Fibroblast of the aortic adventitia (primary cell): ENCODE measurements at regions not wholly inside any gene's neighbourhood (a gene's known extent, or its start where the extent isn't known, plus 50 kb on each side); places are given as distances from the start of the nearest gene placed in this dataset.

ENCODE experiments used
- DNase-seq: peaks from one replicate; pipeline ENCODE4 v3.0.0-alpha.2; 2010; ENCODE audit warnings: low read depth
- H3K4me3 ChIP-seq: 2 replicates; pipeline ENCODE4 v1.5.1; 2011; ENCODE audit warnings: low read depth, mild to moderate bottlenecking, control low read depth, low read length, moderate library complexity
- CTCF ChIP-seq: IDR thresholded peaks from 2 replicates; pipeline ENCODE4 v1.5.1; 2011; ENCODE audit warnings: mild to moderate bottlenecking, low read length, control low read depth, inconsistent platforms; ENCODE audit not compliant: insufficient read depth

DNA sequence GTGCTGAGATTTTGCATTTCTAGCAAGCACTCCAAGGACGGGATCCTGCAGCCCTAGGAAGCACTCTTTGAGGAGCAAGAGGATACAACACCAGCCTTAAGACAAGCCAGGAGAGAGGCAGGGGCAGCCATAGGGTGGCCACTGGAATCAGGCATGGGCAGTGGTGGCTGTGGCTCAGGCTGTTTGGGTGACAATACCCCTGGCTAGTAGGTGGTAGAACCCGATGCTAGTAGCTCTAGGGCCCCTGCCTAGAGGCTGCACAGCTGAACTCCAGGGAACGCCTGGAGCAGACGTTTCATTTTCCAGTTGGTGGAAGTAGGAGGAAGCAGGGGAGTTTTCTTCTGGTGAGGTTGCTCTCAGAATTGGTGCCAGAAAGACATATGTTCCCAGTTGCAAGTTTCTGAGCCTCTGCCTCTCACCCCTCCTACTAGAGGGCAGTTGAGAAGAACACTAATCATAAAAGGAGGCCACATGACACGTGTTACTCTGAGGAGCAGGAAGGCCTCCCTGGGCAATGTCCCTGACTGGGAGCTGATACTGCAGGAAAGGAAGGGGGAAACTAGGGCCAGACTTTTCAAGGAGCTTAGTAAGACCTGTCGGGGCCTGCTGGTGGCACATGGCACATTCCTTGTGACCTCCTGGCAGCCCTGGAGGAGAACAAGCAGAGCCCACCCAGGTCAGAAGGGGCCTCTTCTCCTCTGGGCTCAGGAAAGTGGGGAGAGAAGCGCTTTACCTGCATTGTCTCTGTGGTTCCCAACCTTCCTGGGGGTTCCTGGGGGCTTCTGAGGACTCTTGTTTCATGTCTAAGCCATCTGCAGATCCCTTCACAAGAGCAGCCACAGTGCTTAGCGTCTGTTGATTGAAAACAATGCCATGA lies 56.6 kb upstream of the DRD2 start:
- no peak overlapping the region for H3K4me3 ChIP-seq
- TF ChIP-seq CTCF = no peak
- no peak for DNase-seq

DNA sequence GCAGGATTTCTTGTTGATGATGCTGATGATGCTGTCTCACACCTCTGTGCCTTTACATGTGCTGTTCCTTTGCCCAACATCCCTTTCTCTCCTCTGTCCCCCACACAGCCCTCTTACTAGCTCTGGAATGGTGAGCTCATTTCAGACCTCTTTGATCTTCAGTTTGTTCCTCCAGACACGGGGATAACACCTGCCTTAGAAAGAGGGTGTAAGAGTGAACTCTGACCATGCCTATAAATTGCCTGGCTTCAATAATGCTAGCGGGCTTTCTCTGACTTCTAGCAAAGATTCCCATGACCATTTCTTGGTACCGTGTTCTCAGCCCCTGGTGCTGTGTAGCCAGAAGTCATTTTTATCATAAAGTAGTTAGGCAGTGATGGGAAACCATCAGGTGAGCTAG lies 55.9 kb upstream of the DRD2 start:
- no peak overlapping the region for H3K4me3 ChIP-seq
- no peak for DNase-seq
- TF ChIP-seq CTCF = no peak

DNA sequence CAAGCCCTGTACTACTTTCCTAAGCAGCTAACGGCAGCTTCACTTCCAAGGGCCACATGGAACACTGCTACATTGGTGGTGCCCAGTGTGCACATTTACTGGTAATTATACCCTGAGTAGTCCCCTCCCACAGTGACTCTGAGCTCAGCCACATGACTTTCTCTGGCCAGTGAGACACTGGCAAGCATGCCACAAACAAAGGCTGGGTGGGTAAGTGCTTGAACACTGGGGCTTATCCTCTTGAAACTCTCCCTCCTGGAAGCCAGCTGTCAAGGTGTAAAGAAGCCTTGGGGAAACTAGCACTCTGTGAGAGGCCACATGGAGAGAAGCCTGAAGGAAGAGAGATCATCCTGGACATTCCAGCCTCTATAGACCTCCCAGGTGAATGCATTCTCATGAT lies 54.4 kb upstream of the DRD2 start:
- H3K4me3 ChIP-seq = no peak overlapping the region
- DNase-seq = no peak
- no peak for TF ChIP-seq CTCF

- TF ChIP-seq CTCF = no peak
These were observed 53.8 kb upstream of the DRD2 start for GRCh38 chr11:113528982-113529381.

DNA sequence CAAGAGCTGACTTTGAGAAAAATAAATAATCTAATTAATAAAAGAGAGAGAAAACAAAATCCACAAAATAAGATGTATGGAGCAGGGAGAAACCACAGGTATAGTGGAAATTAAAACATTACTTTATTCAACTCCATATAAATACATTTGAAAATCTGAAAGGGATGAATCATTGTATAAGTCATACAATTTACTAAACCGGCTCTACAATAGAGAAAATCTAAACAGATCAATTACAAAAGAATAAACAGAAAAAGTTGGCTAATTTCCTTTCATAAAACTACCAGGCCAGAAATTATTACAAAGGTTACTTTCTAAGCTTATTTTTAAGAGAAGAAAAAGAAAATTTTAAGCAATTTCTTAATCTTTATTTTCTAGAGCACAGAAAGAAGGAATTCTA lies 51.3 kb upstream of the DRD2 start:
- DNase-seq = no peak
- no peak for TF ChIP-seq CTCF
- no peak overlapping the region for H3K4me3 ChIP-seq

More at GRCh38 chr11:113528982-113529381, 53.8 kb upstream of the DRD2 start:
- no peak overlapping the region for H3K4me3 ChIP-seq
- DNase-seq = peak; percentile 42
